ENCODE measurements at regions not wholly inside any gene's neighbourhood (a gene's known extent, or its start where the extent isn't known, plus 50 kb on each side); places are given as distances from the start of the nearest gene placed in this dataset.
"Not testable (repeated sequence)": the region's sequence is repeated elsewhere in the genome, so short reads cannot be mapped to it uniquely, and the experiment has no call there.

DNA sequence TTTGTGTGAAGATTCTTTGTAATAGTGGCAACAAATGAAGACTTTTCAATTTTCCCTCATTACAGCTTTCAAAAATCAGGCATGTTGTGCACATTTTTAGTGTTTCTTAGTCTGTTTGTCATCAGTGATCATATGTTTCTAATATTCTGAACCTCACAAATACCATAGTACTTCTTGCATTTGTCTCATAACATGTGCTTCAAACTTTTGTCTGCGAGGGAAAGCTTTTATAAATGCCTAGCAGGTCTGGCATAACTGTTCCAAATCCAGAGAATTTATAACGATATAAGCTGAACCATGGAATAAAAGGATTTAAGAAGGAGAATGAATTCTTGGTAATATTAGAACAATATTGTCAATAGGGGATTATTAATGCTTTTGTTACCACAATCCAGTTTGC lies 670.2 kb downstream of the RFPL4B start:
- H3K4me1 ChIP-seq (ENCODE audit: low read length), result no peaks in the 10 kb centered on the region
- no peaks in the 10 kb centered on the region for H3K9me2 ChIP-seq (replicated peaks; ENCODE audit: insufficient read depth, low read length)
- TF ChIP-seq CTCF (IDR thresholded peaks at IDR 0.05; ENCODE audit: low read length), result no peak
- TF ChIP-seq EZH2phosphoT487 (IDR thresholded peaks at IDR 0.05; ENCODE audit: low read length), result no peak
- TF ChIP-seq EZH2 (optimal IDR thresholded peaks at IDR 0.05; ENCODE audit: low read depth, low read length), result no peak
- H3K27me3 ChIP-seq (replicated peaks; ENCODE audit: insufficient read depth, low read length), result no peaks in the 10 kb centered on the region
- H3K36me3 ChIP-seq (replicated peaks; ENCODE audit: insufficient read depth, low read length), result no peaks in the 10 kb centered on the region
- H2AFZ ChIP-seq (ENCODE audit: low read length), result no peak overlapping the region
- no peak overlapping the region for H3K9ac ChIP-seq (ENCODE audit: low read length)
- no peak overlapping the region for H3K4me3 ChIP-seq (ENCODE audit: low read length)
- H3K79me2 ChIP-seq (ENCODE audit: low read length), result no peaks in the 10 kb centered on the region
- H4K20me1 ChIP-seq (ENCODE audit: insufficient read depth, low read length), result no peaks in the 10 kb centered on the region
- no peaks in the 10 kb centered on the region for H3F3A ChIP-seq (ENCODE audit: insufficient read depth, low read length)
- no peak for DNase-seq
- no peak overlapping the region for H3K27ac ChIP-seq (ENCODE audit: low read length)
- no peaks in the 10 kb centered on the region for H3K9me3 ChIP-seq (replicated peaks; ENCODE audit: insufficient read depth, low read length)
- no peak overlapping the region for H3K4me2 ChIP-seq (ENCODE audit: low read depth, low read length)

DNA sequence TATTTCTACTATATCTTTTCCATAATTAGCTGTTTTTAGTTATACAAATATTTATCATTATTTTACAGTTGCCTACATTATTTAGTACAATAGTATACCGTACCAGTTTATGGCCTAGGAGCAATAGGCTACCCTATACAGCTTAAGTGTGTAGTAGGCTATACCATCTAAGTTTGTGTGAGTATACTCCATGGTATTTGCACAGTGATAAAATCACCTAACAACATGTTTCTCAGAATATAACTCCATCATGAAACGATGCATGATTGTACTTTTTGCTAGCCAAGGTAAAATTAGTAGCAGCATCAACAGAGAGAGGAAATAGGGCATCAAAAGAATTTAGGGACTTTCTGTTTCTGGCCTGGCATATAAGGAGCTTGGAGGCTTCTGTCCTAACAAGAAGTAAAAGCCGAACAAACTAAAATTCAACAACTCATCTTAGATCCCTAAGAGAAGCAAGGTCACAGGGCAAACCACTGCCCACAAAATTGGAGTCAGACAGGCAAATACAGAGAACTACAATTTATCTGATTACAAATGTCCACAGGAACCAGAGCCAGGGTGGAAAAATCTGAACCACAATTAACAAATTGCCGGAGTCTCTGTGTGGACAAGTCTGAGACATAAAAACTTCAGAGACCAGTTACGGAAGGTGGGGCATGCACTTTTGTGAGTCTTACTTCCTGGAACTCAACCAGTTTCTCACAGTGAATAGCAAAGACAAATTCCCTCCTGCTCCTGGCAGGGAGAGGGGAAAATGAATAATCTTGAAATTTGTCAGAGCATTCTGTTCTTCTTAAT lies 671.4 kb downstream of the RFPL4B start:
- H3K9ac ChIP-seq (ENCODE audit: low read length), result no peak overlapping the region

DNA sequence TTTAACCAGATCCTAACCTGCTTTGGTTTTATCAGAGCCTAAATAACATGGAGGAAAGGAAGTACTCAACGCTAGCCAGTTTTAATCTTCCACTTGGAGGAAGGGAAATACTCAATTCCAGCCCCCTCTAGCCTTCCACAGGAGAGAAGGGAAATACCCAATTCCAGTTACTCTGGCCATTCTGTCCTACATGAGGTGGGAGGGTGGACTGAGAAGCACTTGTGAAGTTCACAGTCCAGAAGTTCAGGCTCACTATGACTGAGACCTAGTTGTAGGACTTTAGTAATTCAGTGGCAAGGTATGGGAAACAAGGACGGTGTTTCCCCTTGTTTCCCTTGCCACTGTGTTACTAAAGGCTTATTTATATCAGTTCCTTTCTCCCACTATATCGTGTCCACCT lies 672.0 kb downstream of the RFPL4B start:
- DNase-seq, result no peak
- no peaks in the 10 kb centered on the region for H4K20me1 ChIP-seq (ENCODE audit: insufficient read depth, low read length)
- H2AFZ ChIP-seq (ENCODE audit: low read length), result no peak overlapping the region

More for the DNA sequence above, 671.4 kb downstream of the RFPL4B start:
- H3K4me1 ChIP-seq (ENCODE audit: low read length), result no peaks in the 10 kb centered on the region
- no peak overlapping the region for H3K27ac ChIP-seq (ENCODE audit: low read length)
- no peaks in the 10 kb centered on the region for H3K9me3 ChIP-seq (replicated peaks; ENCODE audit: insufficient read depth, low read length)
- no peak overlapping the region for H2AFZ ChIP-seq (ENCODE audit: low read length)
- TF ChIP-seq EZH2 (optimal IDR thresholded peaks at IDR 0.05; ENCODE audit: low read depth, low read length) (no peak), EZH2phosphoT487 (IDR thresholded peaks at IDR 0.05; ENCODE audit: low read length) (no peak), CTCF (IDR thresholded peaks at IDR 0.05; ENCODE audit: low read length) (no peak)
- H3F3A ChIP-seq (ENCODE audit: insufficient read depth, low read length), result no peaks in the 10 kb centered on the region
- H3K4me2 ChIP-seq (ENCODE audit: low read depth, low read length), result no peak overlapping the region
- no peaks in the 10 kb centered on the region for H3K27me3 ChIP-seq (replicated peaks; ENCODE audit: insufficient read depth, low read length)
- DNase-seq, result no peak
- no peaks in the 10 kb centered on the region for H3K36me3 ChIP-seq (replicated peaks; ENCODE audit: insufficient read depth, low read length)
- no peaks in the 10 kb centered on the region for H3K9me2 ChIP-seq (replicated peaks; ENCODE audit: insufficient read depth, low read length)
- H3K79me2 ChIP-seq (ENCODE audit: low read length), result no peaks in the 10 kb centered on the region
- H3K4me3 ChIP-seq (ENCODE audit: low read length), result no peak overlapping the region
- H4K20me1 ChIP-seq (ENCODE audit: insufficient read depth, low read length), result no peaks in the 10 kb centered on the region

DNA sequence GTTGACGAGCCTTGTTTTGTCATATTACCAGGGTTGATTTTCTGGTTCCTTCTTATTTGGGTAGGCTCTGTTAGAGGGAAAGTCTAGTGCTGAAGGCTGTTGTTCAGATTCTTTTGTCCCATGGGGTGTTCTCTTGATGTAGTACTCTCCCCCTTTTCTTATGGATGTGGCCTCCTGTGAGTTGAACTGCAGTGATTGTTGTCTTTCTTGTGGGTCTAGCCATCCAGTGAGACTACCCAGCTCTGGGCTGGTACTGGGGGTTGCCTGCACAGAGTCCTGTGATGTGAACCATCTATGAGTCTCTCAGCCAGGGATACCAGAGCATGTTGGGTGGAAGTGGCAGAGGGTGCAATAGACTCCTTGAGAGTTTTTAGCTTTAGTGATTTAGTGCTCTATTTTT lies 680.6 kb downstream of the RFPL4B start:
- Histone ChIP-seq H3K4me3 (ENCODE audit: low read length) (no peak overlapping the region), H3K9me3 (replicated peaks; ENCODE audit: insufficient read depth, low read length) (no peaks in the 10 kb centered on the region), H3K27me3 (replicated peaks; ENCODE audit: insufficient read depth, low read length) (no peaks in the 10 kb centered on the region), H3K4me2 (ENCODE audit: low read depth, low read length) (no peak overlapping the region), H3K79me2 (ENCODE audit: low read length) (no peaks in the 10 kb centered on the region), H2AFZ (ENCODE audit: low read length) (no peak overlapping the region), H4K20me1 (ENCODE audit: insufficient read depth, low read length) (no peaks in the 10 kb centered on the region), H3K27ac (ENCODE audit: low read length) (no peak overlapping the region), H3K9me2 (replicated peaks; ENCODE audit: insufficient read depth, low read length) (no peaks in the 10 kb centered on the region), H3K4me1 (ENCODE audit: low read length) (no peaks in the 10 kb centered on the region), H3F3A (ENCODE audit: insufficient read depth, low read length) (no peaks in the 10 kb centered on the region), H3K36me3 (replicated peaks; ENCODE audit: insufficient read depth, low read length) (no peaks in the 10 kb centered on the region), H3K9ac (ENCODE audit: low read length) (no peak overlapping the region)
- DNase-seq, result no peak
- TF ChIP-seq EZH2 (optimal IDR thresholded peaks at IDR 0.05; ENCODE audit: low read depth, low read length) (no peak), EZH2phosphoT487 (IDR thresholded peaks at IDR 0.05; ENCODE audit: low read length) (no peak), CTCF (IDR thresholded peaks at IDR 0.05; ENCODE audit: low read length) (no peak)

More for the DNA sequence above, 672.0 kb downstream of the RFPL4B start:
- Histone ChIP-seq H3K4me3 (ENCODE audit: low read length) (no peak overlapping the region), H3K9ac (ENCODE audit: low read length) (no peak overlapping the region), H3K9me2 (replicated peaks; ENCODE audit: insufficient read depth, low read length) (no peaks in the 10 kb centered on the region), H3K9me3 (replicated peaks; ENCODE audit: insufficient read depth, low read length) (no peaks in the 10 kb centered on the region), H3K4me1 (ENCODE audit: low read length) (no peaks in the 10 kb centered on the region), H3K27me3 (replicated peaks; ENCODE audit: insufficient read depth, low read length) (no peaks in the 10 kb centered on the region), H3K4me2 (ENCODE audit: low read depth, low read length) (no peak overlapping the region), H3K36me3 (replicated peaks; ENCODE audit: insufficient read depth, low read length) (no peaks in the 10 kb centered on the region), H3K27ac (ENCODE audit: low read length) (no peak overlapping the region), H3K79me2 (ENCODE audit: low read length) (no peaks in the 10 kb centered on the region), H3F3A (ENCODE audit: insufficient read depth, low read length) (no peaks in the 10 kb centered on the region)
- TF ChIP-seq EZH2phosphoT487 (IDR thresholded peaks at IDR 0.05; ENCODE audit: low read length), result no peak

- not testable (repeated sequence) for H3K36me3 ChIP-seq (replicated peaks; ENCODE audit: insufficient read depth, low read length)
Measured at GRCh38 chr6:113029161-113029560, 682.0 kb downstream of the RFPL4B start.

More at GRCh38 chr6:113029161-113029560, 682.0 kb downstream of the RFPL4B start:
- H3K4me1 ChIP-seq (ENCODE audit: low read length); H3K9me3 ChIP-seq (replicated peaks; ENCODE audit: insufficient read depth, low read length); H3F3A ChIP-seq (ENCODE audit: insufficient read depth, low read length); H3K4me2 ChIP-seq (ENCODE audit: low read depth, low read length); H3K9ac ChIP-seq (ENCODE audit: low read length); H3K79me2 ChIP-seq (ENCODE audit: low read length); H3K27me3 ChIP-seq (replicated peaks; ENCODE audit: insufficient read depth, low read length); H2AFZ ChIP-seq (ENCODE audit: low read length); H3K4me3 ChIP-seq (ENCODE audit: low read length); H3K27ac ChIP-seq (ENCODE audit: low read length); H3K9me2 ChIP-seq (replicated peaks; ENCODE audit: insufficient read depth, low read length); H4K20me1 ChIP-seq (ENCODE audit: insufficient read depth, low read length); DNase-seq: not testable (repeated sequence)

All from MM.1S (cell line).